NCI-H774 (cell line): ENCODE measurements at regions not wholly inside any gene's neighbourhood (a gene's known extent, or its start where the extent isn't known, plus 50 kb on each side); places are given as distances from the start of the nearest gene placed in this dataset.

Source experiments
- DNase-seq: peaks from one replicate; lab custom pipeline; 2025; lab: John Stamatoyannopoulos, UW

- no peak for DNase-seq
Observed at GRCh38 chr2:235141411-235142128, 189.8 kb downstream of the SH3BP4 start.

- no peak for DNase-seq
Observed at GRCh38 chr2:235142601-235143000, 190.8 kb downstream of the SH3BP4 start.

- DNase-seq: no peak
Observed at GRCh38 chr2:235143789-235144188, 192.0 kb downstream of the SH3BP4 start.

GRCh38 chr2:235144291-235144690 lies 192.5 kb downstream of the SH3BP4 start:
- DNase-seq: no peak

GRCh38 chr2:235146206-235146605 lies 194.4 kb downstream of the SH3BP4 start:
- DNase-seq: no peak

GRCh38 chr2:235146871-235147565 lies 195.2 kb downstream of the SH3BP4 start:
- DNase-seq: no peak

GRCh38 chr2:235148201-235149170 lies 196.7 kb downstream of the SH3BP4 start:
- no peak for DNase-seq

- DNase-seq: no peak
Observed at GRCh38 chr2:235149240-235149659, 197.4 kb downstream of the SH3BP4 start.

GRCh38 chr2:235149736-235150135 lies 197.9 kb downstream of the SH3BP4 start:
- no peak for DNase-seq

- no peak for DNase-seq
Observed at GRCh38 chr2:235151152-235151551, 199.3 kb downstream of the SH3BP4 start.

- DNase-seq: no peak
Observed at GRCh38 chr2:235155163-235155562, 203.3 kb downstream of the SH3BP4 start.

- no peak for DNase-seq
Observed at GRCh38 chr2:235156055-235156454, 204.2 kb downstream of the SH3BP4 start.

GRCh38 chr2:235157746-235158482 lies 206.1 kb downstream of the SH3BP4 start:
- no peak for DNase-seq

- DNase-seq: no peak
Observed at GRCh38 chr2:235160281-235160810, 208.5 kb downstream of the SH3BP4 start.

- DNase-seq: no peak
Observed at GRCh38 chr2:235161565-235161964, 209.7 kb downstream of the SH3BP4 start.

- no peak for DNase-seq
Observed at GRCh38 chr2:235162082-235162836, 210.4 kb downstream of the SH3BP4 start.

GRCh38 chr2:235162837-235163197 lies 211.0 kb downstream of the SH3BP4 start:
- DNase-seq: no peak

- no peak for DNase-seq
Observed at GRCh38 chr2:235165136-235165535, 213.3 kb downstream of the SH3BP4 start.

GRCh38 chr2:235165631-235166030 lies 213.8 kb downstream of the SH3BP4 start:
- DNase-seq: no peak

GRCh38 chr2:235168174-235168979 lies 216.6 kb downstream of the SH3BP4 start:
- DNase-seq: no peak
